H9 (cell line): ENCODE measurements at regions not wholly inside any gene's neighbourhood (a gene's known extent, or its start where the extent isn't known, plus 50 kb on each side); places are given as distances from the start of the nearest gene placed in this dataset.

Source experiments
- DNase-seq: peaks from one replicate; pipeline ENCODE4 v3.0.0-alpha.2; 2017
- H2AFZ ChIP-seq: one replicate; pipeline ENCODE4 v1.6.1; 2013; ENCODE audit warnings: mild to moderate bottlenecking, low read length, control low read depth, moderate library complexity
- H2AK5ac ChIP-seq: 2 replicates; pipeline ENCODE4 v1.6.1; 2013; ENCODE audit warnings: low read length, control low read depth, mixed read lengths; ENCODE audit not compliant: insufficient read length
- H2BK120ac ChIP-seq: one replicate; pipeline ENCODE4 v1.6.1; 2013; ENCODE audit warnings: low read depth, mild to moderate bottlenecking, low read length, control low read depth, inconsistent platforms; ENCODE audit not compliant: poor library complexity, severe bottlenecking
- H2BK12ac ChIP-seq: 2 replicates; pipeline ENCODE4 v1.6.1; 2013; ENCODE audit warnings: low read length, control low read depth, mixed read lengths, low read depth; ENCODE audit not compliant: insufficient read length
- H2BK15ac ChIP-seq: 2 replicates; pipeline ENCODE4 v1.6.1; 2013; ENCODE audit warnings: low read depth, low read length, control low read depth
- H2BK20ac ChIP-seq: one replicate; pipeline ENCODE4 v1.6.1; 2013; ENCODE audit warnings: low read depth, mild to moderate bottlenecking, low read length, control low read depth, inconsistent platforms; ENCODE audit not compliant: poor library complexity, severe bottlenecking
- H2BK5ac ChIP-seq: 2 replicates; pipeline ENCODE4 v1.6.1; 2013; ENCODE audit warnings: low read length, control low read depth, mixed read lengths; ENCODE audit not compliant: insufficient read length
- H3K14ac ChIP-seq: 2 replicates; pipeline ENCODE4 v1.6.1; 2013; ENCODE audit warnings: low read length, control low read depth; ENCODE audit not compliant: insufficient read depth
- H3K18ac ChIP-seq: 2 replicates; pipeline ENCODE4 v1.6.1; 2013; ENCODE audit warnings: low read depth, mild to moderate bottlenecking, mixed read lengths, low read length, control low read depth; ENCODE audit not compliant: insufficient read length
- H3K23ac ChIP-seq: 2 replicates; pipeline ENCODE4 v1.6.1; 2013; ENCODE audit warnings: low read length, control low read depth, mixed read lengths, low read depth; ENCODE audit not compliant: insufficient read length
- H3K23me2 ChIP-seq: 2 replicates; pipeline ENCODE4 v1.6.1; 2013; ENCODE audit warnings: low read depth, mild to moderate bottlenecking, mixed read lengths, low read length, control low read depth; ENCODE audit not compliant: insufficient read length, poor library complexity, severe bottlenecking
- H3K27ac ChIP-seq: 2 replicates; pipeline ENCODE4 v1.5.1; 2013; ENCODE audit warnings: low read length, control low read depth, mixed read lengths, low read depth; ENCODE audit not compliant: insufficient read length
- H3K27me3 ChIP-seq: 2 replicates; pipeline ENCODE4 v1.6.1; 2013; ENCODE audit warnings: low read length, control low read depth, inconsistent platforms; ENCODE audit not compliant: insufficient read depth
- H3K4ac ChIP-seq: 2 replicates; pipeline ENCODE4 v1.6.1; 2013; ENCODE audit warnings: low read depth, mild to moderate bottlenecking, control low read depth, inconsistent platforms, low read length, moderate library complexity
- H3K4me1 ChIP-seq: 2 replicates; pipeline ENCODE4 v1.6.1; 2013; ENCODE audit warnings: low read length, control low read depth, inconsistent platforms; ENCODE audit not compliant: insufficient read depth
- H3K4me2 ChIP-seq: 2 replicates; pipeline ENCODE4 v1.6.1; 2013; ENCODE audit warnings: low read length, control low read depth, mixed read lengths; ENCODE audit not compliant: insufficient read length, insufficient read depth
- H3K56ac ChIP-seq: 2 replicates; pipeline ENCODE4 v1.6.1; 2013; ENCODE audit warnings: low read depth, mild to moderate bottlenecking, mixed read lengths, low read length, control low read depth; ENCODE audit not compliant: insufficient read length
- H3K79me1 ChIP-seq: 2 replicates; pipeline ENCODE4 v1.6.1; 2013; ENCODE audit warnings: low read depth, mild to moderate bottlenecking, moderate library complexity, low read length, control low read depth, inconsistent platforms; ENCODE audit not compliant: insufficient read depth, poor library complexity, severe bottlenecking
- H3K79me2 ChIP-seq: 2 replicates; pipeline ENCODE4 v1.6.1; 2013; ENCODE audit warnings: low read length, control low read depth, inconsistent platforms; ENCODE audit not compliant: insufficient read depth
- H3K9ac ChIP-seq: 2 replicates; pipeline ENCODE4 v1.6.1; 2013; ENCODE audit warnings: low read length, control low read depth, mixed read lengths; ENCODE audit not compliant: insufficient read length; ENCODE audit errors: extremely low read depth
- H3K9me3 ChIP-seq: one replicate; pipeline ENCODE4 v1.6.1; 2013; ENCODE audit warnings: low read depth, low read length, inconsistent platforms; ENCODE audit not compliant: control insufficient read depth
- H3T11ph ChIP-seq: one replicate; pipeline ENCODE4 v1.6.1; 2013; ENCODE audit warnings: mild to moderate bottlenecking, low read length, control low read depth, inconsistent platforms
- H4K20me1 ChIP-seq: one replicate; pipeline ENCODE4 v1.6.1; 2013; ENCODE audit not compliant: control insufficient read depth, insufficient read length, insufficient read depth
- H4K5ac ChIP-seq: 2 replicates; pipeline ENCODE4 v1.6.1; 2013; ENCODE audit warnings: low read depth, mild to moderate bottlenecking, mixed read lengths, low read length, control low read depth; ENCODE audit not compliant: insufficient read length
- H4K8ac ChIP-seq: replicated peaks from 2 replicates; pipeline ENCODE4 v1.6.1; 2013; ENCODE audit warnings: low read length, control low read depth, mixed read lengths, low read depth; ENCODE audit not compliant: insufficient read length
- H4K91ac ChIP-seq: 2 replicates; pipeline ENCODE4 v1.6.1; 2013; ENCODE audit warnings: low read depth, mild to moderate bottlenecking, moderate library complexity, mixed read lengths, low read length, control low read depth; ENCODE audit not compliant: insufficient read length
- H3K27ac Mint-ChIP-seq, 3 experiments: 2 replicates in 2 of 3; 3 replicates in 1 of 3; pipeline ENCODE4 v1.8.0; 2020 to 2021; ENCODE audit warnings: mixed read lengths in 3 of 3, mild to moderate bottlenecking in 1 of 3, moderate library complexity in 1 of 3
- H3K27me3 Mint-ChIP-seq: 2 replicates; pipeline ENCODE4 v1.8.0; 2021; ENCODE audit warnings: low read depth, mild to moderate bottlenecking, moderate library complexity, mixed read lengths
- H3K36me3 Mint-ChIP-seq, 3 experiments: 2 replicates in 2 of 3; 3 replicates in 1 of 3; pipeline ENCODE4 v1.8.0; 2020 to 2021; ENCODE audit warnings: low read depth in 3 of 3, mixed read lengths in 3 of 3; ENCODE audit not compliant: insufficient read depth in 1 of 3
- H3K4me1 Mint-ChIP-seq, 2 experiments: 2 replicates each; pipeline ENCODE4 v1.8.0; 2020; ENCODE audit warnings: mixed read lengths in 2 of 2
- H3K4me3 Mint-ChIP-seq, 2 experiments: 2 replicates in 1 of 2; 3 replicates in 1 of 2; pipeline ENCODE4 v1.8.0; 2020 to 2021; ENCODE audit warnings: mild to moderate bottlenecking in 2 of 2, mixed read lengths in 2 of 2, moderate library complexity in 1 of 2
- H3K9me3 Mint-ChIP-seq, 2 experiments: 2 replicates in 1 of 2; 3 replicates in 1 of 2; pipeline ENCODE4 v1.8.0; 2020; ENCODE audit warnings: mild to moderate bottlenecking in 2 of 2, mixed read lengths in 2 of 2, moderate library complexity in 1 of 2
- CTCF ChIP-seq: fragments of 200-600 bp; sonication (generic); conservative IDR thresholded peaks from 3 replicates; pipeline ENCODE4 v1.8.0; 2021; ENCODE audit warnings: antibody characterized with exemption, mild to moderate bottlenecking
- WGBS: extraction: QIAGEN DNeasy Blood & Tissue Kit; methylation state at CpG from one replicate; pipeline ENCODE4 v1.1.7; 2013; ENCODE audit warnings: missing lambda C conversion rate, low lambda C conversion rate, mixed read lengths; ENCODE audit not compliant: insufficient read length; ENCODE audit errors: extremely low coverage; 5-methylcytosine and 5-hydroxymethylcytosine counted together

- Histone ChIP-seq H3K18ac (no peak overlapping the region), H3K4me2 (no peak overlapping the region), H2BK5ac (no peak overlapping the region), H4K5ac (no peak overlapping the region), H3K27ac (no peak overlapping the region), H3K23me2 (no peaks in the 10 kb centered on the region), H4K91ac (no peak overlapping the region), H3K79me2 (no peaks in the 10 kb centered on the region), H3K9ac (no peak overlapping the region), H3K27me3 (no peaks in the 10 kb centered on the region), H2AFZ (no peak overlapping the region), H4K20me1 (no peaks in the 10 kb centered on the region), H3K4me1 (no peaks in the 10 kb centered on the region), H4K8ac (no peak overlapping the region), H3K56ac (no peak overlapping the region), H2BK20ac (no peak overlapping the region), H3T11ph (no peak overlapping the region), H3K79me1 (no peaks in the 10 kb centered on the region), H3K9me3 (no peaks in the 10 kb centered on the region), H2BK120ac (no peak overlapping the region), H2BK12ac (no peak overlapping the region), H3K4ac (no peak overlapping the region), H3K14ac (no peak overlapping the region), H2AK5ac (no peak overlapping the region), H3K23ac (no peak overlapping the region), H2BK15ac (no peak overlapping the region)
- no peak overlapping the region for H3K4me3 Mint-ChIP-seq
- no peak overlapping the region for H3K27ac Mint-ChIP-seq
- H3K36me3 Mint-ChIP-seq, result no peaks in the 10 kb centered on the region
- no peaks in the 10 kb centered on the region for H3K4me1 Mint-ChIP-seq
- H3K9me3 Mint-ChIP-seq, result no peaks in the 10 kb centered on the region; a peak in 2 of 5 replicates
- DNase-seq, result no peak
- WGBS, result no CpG with 5 or more reads among the region's 3 CpGs
- no peak for TF ChIP-seq CTCF
- no peaks in the 10 kb centered on the region for H3K27me3 Mint-ChIP-seq
These were observed 74.2 kb upstream of the SERTM1 start for GRCh38 chr13:36599641-36600040.
